ENCODE measurements at regions not wholly inside any gene's neighbourhood (a gene's known extent, or its start where the extent isn't known, plus 50 kb on each side); places are given as distances from the start of the nearest gene placed in this dataset.
"Not testable (repeated sequence)": the region's sequence is repeated elsewhere in the genome, so short reads cannot be mapped to it uniquely, and the experiment has no call there.

GRCh38 chr4:131721883-131722282 lies 1427.2 kb upstream of the PCDH10 start:
- DNase-seq (ENCODE audit: low spot score): no peak

GRCh38 chr4:131723069-131723468 lies 1426.0 kb upstream of the PCDH10 start:
- not testable (repeated sequence) for DNase-seq (ENCODE audit: low spot score)

DNA sequence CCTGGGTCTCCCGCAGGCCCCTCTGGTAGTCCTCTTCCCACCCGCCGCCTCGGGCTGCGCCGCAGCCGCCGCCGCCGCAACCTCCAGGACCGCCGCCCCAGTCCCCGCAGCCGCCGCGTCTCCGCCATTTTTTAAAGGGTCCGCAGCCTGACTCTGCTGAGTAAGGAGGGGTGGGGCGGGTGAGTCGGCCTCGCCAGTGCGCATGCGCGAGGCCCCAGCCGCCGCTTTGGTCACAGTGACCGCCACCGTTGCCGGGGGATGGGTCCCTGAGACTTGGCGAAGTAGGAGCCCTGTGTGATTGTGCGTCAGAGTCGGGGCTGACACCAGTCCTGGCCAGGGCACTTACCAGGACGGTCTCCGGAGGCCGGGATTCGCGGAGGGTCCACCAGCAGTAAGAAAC lies 1424.2 kb upstream of the PCDH10 start:
- peak; percentile 45 for DNase-seq (ENCODE audit: low spot score)

- not testable (repeated sequence) for DNase-seq (ENCODE audit: low spot score)
These were observed 1423.6 kb upstream of the PCDH10 start for GRCh38 chr4:131725521-131725920.

GRCh38 chr4:131726940-131727339 lies 1422.2 kb upstream of the PCDH10 start:
- DNase-seq (ENCODE audit: low spot score): not testable (repeated sequence)

- DNase-seq (ENCODE audit: low spot score): not testable (repeated sequence)
These were observed 1421.7 kb upstream of the PCDH10 start for GRCh38 chr4:131727418-131727817.

DNA sequence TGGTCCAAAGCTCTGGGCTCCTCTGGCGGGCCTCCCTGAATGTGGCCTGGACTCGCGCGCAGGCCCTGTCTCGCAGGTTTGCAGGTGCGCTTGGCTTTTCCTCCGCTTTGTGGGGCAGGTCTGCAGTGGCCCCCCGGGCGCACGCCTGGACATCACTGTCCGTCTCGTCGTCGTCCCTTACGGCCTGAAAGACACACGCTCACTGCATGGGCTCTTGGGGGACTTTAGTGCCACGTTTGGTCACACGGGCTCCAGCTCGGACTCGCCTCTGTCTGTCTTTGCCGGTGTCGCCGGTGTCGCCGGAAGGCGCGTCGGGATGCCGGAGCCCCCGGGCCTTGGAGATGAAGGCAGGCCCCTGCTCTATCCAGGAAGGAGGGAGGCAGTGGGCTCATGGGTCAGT lies 1419.9 kb upstream of the PCDH10 start:
- not testable (repeated sequence) for DNase-seq (ENCODE audit: low spot score)

DNA sequence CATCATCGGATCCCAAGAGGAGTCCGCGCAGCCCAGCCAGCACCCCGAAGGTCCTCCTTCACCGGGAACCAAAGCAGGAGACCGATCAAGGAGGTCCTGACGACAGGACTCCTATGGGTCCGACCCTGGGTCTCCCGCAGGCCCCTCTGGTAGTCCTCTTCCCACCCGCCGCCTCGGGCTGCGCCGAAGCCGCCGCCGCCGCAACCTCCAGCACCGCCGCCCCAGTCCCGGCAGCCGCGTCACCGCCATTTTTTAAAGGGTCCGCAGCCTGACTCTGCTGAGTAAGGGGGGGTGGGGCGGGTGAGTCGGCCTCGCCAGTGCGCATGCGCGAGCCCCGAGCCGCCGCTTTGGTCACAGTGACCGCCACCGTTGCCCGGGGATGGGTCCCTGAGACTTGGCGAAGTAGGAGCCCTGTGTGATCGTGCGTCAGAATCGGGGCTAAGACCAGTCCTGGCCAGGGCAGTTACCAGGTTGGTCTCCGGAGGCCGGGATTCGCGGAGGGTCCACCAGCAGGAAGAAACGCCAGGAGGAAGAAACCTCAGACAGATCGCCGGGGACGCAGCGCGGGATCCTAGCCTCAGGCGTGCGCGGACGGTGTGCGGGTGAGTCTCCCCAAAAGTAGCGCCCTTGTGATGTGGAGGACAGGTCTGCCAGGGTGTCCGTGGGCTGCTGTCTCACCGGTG lies 1419.2 kb upstream of the PCDH10 start:
- DNase-seq (ENCODE audit: low spot score): not testable (repeated sequence)

DNA sequence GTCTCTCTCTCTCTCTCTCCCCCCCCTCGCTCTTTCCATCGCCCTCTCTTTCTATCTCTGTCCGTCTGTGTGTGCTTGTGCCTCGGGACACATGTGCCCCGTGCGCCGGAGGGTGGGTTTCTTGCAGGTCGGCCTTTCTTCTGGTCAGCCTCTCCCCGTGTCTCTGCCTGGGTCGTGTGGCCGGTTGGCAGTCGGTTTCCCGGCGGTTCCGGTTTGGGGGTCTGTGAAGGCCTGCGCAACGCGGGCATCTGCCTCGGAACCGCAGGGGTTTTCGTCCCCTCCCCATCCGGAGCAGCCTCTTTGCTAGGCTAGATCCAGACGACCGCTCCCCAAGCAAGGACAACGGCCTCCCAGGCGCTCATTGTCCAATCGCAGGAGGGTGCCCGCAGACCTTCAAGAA lies 1418.5 kb upstream of the PCDH10 start:
- not testable (repeated sequence) for DNase-seq (ENCODE audit: low spot score)

- DNase-seq (ENCODE audit: low spot score): not testable (repeated sequence)
These were observed 1417.0 kb upstream of the PCDH10 start for GRCh38 chr4:131732034-131732630.

DNA sequence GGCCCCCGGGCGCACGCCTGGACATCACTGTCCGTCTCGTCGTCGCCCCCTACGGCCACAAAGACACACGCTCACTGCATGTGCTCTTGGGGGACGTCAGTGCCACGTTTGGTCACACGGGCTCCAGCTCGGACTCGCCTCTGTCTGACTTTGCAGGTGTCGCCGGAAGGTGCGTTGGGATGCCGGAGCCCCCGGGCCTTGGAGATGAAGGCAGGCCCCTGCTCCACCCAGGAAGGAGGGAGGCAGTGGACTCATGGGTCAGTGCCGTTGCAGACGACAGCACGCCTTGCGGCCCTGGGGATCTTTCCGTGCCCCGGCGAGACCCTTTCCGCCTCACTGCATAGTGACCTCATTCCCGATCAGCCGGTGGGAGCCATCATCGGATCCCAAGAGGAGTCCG lies 1414.8 kb upstream of the PCDH10 start:
- DNase-seq (ENCODE audit: low spot score): not testable (repeated sequence)

- DNase-seq (ENCODE audit: low spot score): not testable (repeated sequence)
These were observed 1414.2 kb upstream of the PCDH10 start for GRCh38 chr4:131734851-131735385.

DNA sequence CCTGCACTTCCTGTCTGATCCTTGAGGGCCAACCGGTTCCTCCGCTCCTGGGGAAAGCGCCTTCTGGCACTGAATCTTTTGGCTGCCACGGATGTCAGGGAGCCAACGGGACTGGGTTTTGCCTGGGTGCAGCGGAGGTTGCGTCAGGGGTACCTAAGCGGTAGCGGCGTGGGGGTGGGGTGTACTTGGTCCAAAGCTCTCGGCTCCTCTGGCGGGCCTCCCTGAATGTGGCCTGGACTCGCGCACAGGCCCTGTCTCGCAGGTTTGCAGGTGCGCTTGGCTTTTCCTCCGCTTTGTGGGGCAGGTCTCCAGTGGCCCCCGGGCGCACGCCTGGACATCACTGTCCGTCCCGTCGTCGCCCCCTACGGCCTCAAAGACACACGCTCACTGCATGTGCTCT lies 1410.1 kb upstream of the PCDH10 start:
- not testable (repeated sequence) for DNase-seq (ENCODE audit: low spot score)

- DNase-seq (ENCODE audit: low spot score): not testable (repeated sequence)
These were observed 1407.3 kb upstream of the PCDH10 start for GRCh38 chr4:131741836-131742235.

DNA sequence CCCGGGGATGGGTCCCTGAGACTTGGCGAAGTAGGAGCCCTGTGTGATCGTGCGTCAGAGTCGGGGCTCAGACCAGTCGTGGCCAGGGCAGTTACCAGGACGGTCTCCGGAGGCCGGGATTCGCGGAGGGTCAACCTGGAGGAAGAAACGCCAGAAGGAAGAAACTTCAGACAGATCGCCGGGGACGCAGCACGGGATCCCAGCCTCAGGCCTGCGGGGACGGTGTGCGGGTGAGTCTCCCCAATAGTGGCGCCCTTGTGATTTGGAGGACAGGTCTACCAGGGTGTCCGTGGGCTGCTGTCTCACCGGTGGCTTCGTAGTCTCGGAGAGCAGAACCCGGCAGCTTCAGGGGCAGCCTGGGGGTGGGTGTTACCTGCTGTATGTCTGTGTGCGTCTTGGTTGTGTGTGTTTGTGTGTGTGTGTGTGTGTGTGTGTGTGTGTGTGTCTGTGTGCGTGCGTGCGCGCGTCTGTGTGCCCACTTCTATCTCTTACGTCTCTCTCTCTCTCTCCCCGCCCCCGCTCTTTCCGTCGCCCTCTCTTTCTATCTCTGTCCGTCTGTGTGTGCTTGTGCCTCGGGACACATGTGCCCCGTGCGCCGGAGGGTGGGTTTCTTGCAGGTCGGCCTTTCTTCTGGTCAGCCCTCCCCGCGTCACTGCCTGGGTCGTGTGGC lies 1406.4 kb upstream of the PCDH10 start:
- DNase-seq (ENCODE audit: low spot score): not testable (repeated sequence)

DNA sequence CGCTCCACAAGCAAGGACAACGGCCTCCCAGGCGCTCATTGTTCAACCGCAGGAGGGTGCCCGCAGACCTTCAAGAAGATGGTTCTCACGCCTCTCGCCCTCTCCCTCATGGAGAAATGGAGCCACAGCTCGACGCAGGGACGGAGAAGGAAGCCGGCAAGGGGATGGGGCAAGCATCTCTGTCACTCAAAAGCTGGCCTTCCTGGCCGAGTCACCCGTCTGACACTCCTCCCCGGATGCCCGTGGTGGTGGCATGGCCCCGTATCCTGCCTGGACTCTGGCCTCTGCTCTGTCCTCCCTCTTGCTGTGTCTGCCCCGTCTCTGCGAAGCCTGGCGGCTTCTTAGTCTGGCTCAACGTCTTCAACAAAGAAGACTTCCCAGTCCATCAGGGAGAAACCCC lies 1405.7 kb upstream of the PCDH10 start:
- DNase-seq (ENCODE audit: low spot score): not testable (repeated sequence)

GRCh38 chr4:131747203-131747602 lies 1401.9 kb upstream of the PCDH10 start:
- DNase-seq (ENCODE audit: low spot score): not testable (repeated sequence)

DNA sequence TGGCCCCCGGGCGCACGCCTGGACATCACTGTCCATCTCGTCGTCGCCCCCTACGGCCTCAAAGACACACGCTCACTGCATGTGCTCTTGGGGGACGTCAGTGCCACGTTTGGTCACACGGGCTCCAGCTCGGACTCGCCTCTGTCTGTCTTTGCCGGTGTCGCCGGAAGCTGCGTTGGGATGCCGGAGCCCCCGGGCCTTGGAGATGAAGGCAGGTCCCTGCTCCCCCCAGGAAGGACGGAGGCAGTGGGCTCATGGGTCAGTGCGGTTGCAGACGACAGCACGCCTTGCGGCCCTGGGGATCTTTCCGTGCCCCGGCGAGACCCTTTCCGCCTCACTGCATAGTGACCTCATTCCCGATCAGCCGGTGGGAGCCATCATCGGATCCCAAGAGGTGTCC lies 1399.9 kb upstream of the PCDH10 start:
- not testable (repeated sequence) for DNase-seq (ENCODE audit: low spot score)

DNA sequence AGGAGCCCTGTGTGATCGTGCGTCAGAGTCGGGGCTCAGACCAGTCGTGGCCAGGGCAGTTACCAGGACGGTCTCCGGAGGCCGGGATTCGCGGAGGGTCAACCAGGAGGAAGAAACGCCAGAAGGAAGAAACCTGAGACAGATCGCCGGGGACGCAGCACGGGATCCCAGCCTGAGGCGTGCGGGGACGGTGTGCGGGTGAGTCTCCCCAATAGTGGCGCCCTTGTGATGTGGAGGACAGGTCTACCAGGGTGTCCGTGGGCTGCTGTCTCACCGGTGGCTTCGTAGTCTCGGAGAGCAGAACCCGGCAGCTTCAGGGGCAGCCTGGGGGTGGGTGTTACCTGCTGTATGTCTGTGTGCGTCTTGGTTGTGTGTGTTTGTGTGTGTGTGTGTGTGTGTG lies 1399.1 kb upstream of the PCDH10 start:
- not testable (repeated sequence) for DNase-seq (ENCODE audit: low spot score)

- DNase-seq (ENCODE audit: low spot score): not testable (repeated sequence)
These were observed 1398.6 kb upstream of the PCDH10 start for GRCh38 chr4:131750469-131750868.

GRCh38 chr4:131762234-131762633 lies 1386.9 kb upstream of the PCDH10 start:
- not testable (repeated sequence) for DNase-seq (ENCODE audit: low spot score)

GRCh38 chr4:131764730-131765129 lies 1384.4 kb upstream of the PCDH10 start:
- DNase-seq (ENCODE audit: low spot score): no peak

- not testable (repeated sequence) for DNase-seq (ENCODE audit: low spot score)
These were observed 1374.7 kb upstream of the PCDH10 start for GRCh38 chr4:131774382-131774781.
